Endothelial cell of umbilical vein (primary cell): ENCODE measurements at regions not wholly inside any gene's neighbourhood (a gene's known extent, or its start where the extent isn't known, plus 50 kb on each side); places are given as distances from the start of the nearest gene placed in this dataset.

ENCODE experiments used
- BruUV-seq: library from RNA; stranded (reverse); fragments of 400-500 nt; replicated peaks from 2 replicates; lab custom pipeline; 2021; lab: Mats Ljungman, UMichigan
- CTCF ChIA-PET: fragments of 300-600, 350-600 bp; sonication (Branson Sonifier 250); formaldehyde crosslinking; loops from one replicate; lab custom pipeline; 2021; ENCODE audit warnings: antibody characterized with exemption, inconsistent platforms; lab: Charles Lee
- POLR2A ChIA-PET: fragments of 300-600, 350-600 bp; sonication (Branson Sonifier 250); formaldehyde crosslinking; loops from one replicate; lab custom pipeline; 2021; ENCODE audit warnings: antibody characterized with exemption, inconsistent platforms; lab: Charles Lee
- DNase-seq: peaks from one replicate; pipeline ENCODE4 v3.0.0-alpha.2; 2011; ENCODE audit warnings: low read depth, low spot score
- FAIRE-seq: peaks from 2 replicates; lab custom pipeline; 2011; peaks lifted over from hg19 to GRCh38; lab: Jason Lieb, UNC
- H2AFZ ChIP-seq: 2 replicates; pipeline ENCODE4 v1.6.0; 2012; ENCODE audit warnings: low read depth, low read length, control low read depth, inconsistent platforms
- H3K27ac ChIP-seq: 2 replicates; pipeline ENCODE4 v1.5.1; 2011; ENCODE audit warnings: low read depth, mild to moderate bottlenecking, control low read depth, low read length, moderate library complexity; ENCODE audit not compliant: insufficient read depth
- H3K27me3 ChIP-seq, 2 experiments: 2 replicates each; pipeline versions ENCODE4 v1.6.0 to v1.6.1; 2011; ENCODE audit warnings: low read length in 2 of 2, mixed read lengths in 1 of 2; ENCODE audit not compliant: control insufficient read depth in 2 of 2, insufficient read depth in 2 of 2
- H3K36me3 ChIP-seq, 2 experiments: 2 replicates in 1 of 2; 3 replicates in 1 of 2; pipeline ENCODE4 v1.5.1; 2011; ENCODE audit warnings: low read length in 2 of 2, mild to moderate bottlenecking in 1 of 2, moderate library complexity in 1 of 2; ENCODE audit not compliant: control insufficient read depth in 2 of 2, insufficient read depth in 2 of 2; ENCODE audit errors: extremely low read depth in 1 of 2
- H3K4me1 ChIP-seq: 3 replicates; pipeline ENCODE4 v1.5.1; 2011; ENCODE audit warnings: mild to moderate bottlenecking, low read length; ENCODE audit not compliant: control insufficient read depth, insufficient read depth; ENCODE audit errors: extremely low read depth
- H3K4me2 ChIP-seq: 2 replicates; pipeline ENCODE4 v1.6.1; 2011; ENCODE audit warnings: low read length, control low read depth, mixed read lengths; ENCODE audit not compliant: insufficient read depth
- H3K4me3 ChIP-seq, 3 experiments: fragments of 200-600 bp in 1 of 3; sonication (generic), shearing (Covaris generic) in 1 of 3; replicated peaks in 1 of 3; 2 replicates each; pipeline ENCODE4 v1.5.1; 2011 to 2016; ENCODE audit warnings: control low read depth in 3 of 3, low read length in 3 of 3, mild to moderate bottlenecking in 2 of 3, inconsistent platforms in 1 of 3, low read depth in 1 of 3, moderate library complexity in 1 of 3; ENCODE audit not compliant: insufficient read depth in 1 of 3
- H3K79me2 ChIP-seq: 2 replicates; pipeline ENCODE4 v1.6.0; 2012; ENCODE audit warnings: low read length, inconsistent platforms; ENCODE audit not compliant: control insufficient read depth, insufficient read depth
- H3K9ac ChIP-seq: replicated peaks from 2 replicates; pipeline ENCODE3; 2011; ENCODE audit warnings: low read length, control low read depth; ENCODE audit not compliant: insufficient read depth; ENCODE audit errors: extremely low read depth
- H3K9me1 ChIP-seq: replicated peaks from 3 replicates; pipeline ENCODE4 v1.6.0; 2011; ENCODE audit warnings: mild to moderate bottlenecking, low read length; ENCODE audit not compliant: control insufficient read depth, insufficient read depth; ENCODE audit errors: extremely low read depth
- H3K9me3 ChIP-seq: replicated peaks from 2 replicates; pipeline ENCODE4 v1.5.1; 2012; ENCODE audit warnings: low read length, inconsistent platforms; ENCODE audit not compliant: control insufficient read depth, insufficient read depth
- H4K20me1 ChIP-seq: replicated peaks from 2 replicates; pipeline ENCODE3; 2011; ENCODE audit warnings: mild to moderate bottlenecking, low read length; ENCODE audit not compliant: control insufficient read depth, insufficient read depth; ENCODE audit errors: extremely low read depth
- EZH2 ChIP-seq: IDR thresholded peaks from 2 replicates; pipeline ENCODE4 v1.6.1; 2012; ENCODE audit warnings: borderline replicate concordance, low read depth, mild to moderate bottlenecking, moderate library complexity, low read length, inconsistent platforms; ENCODE audit not compliant: severe bottlenecking
- FOS ChIP-seq: IDR thresholded peaks from 2 replicates; pipeline ENCODE4 v1.6.1; 2011; ENCODE audit warnings: mild to moderate bottlenecking, low read length, moderate library complexity, borderline replicate concordance; ENCODE audit not compliant: insufficient read depth
- GATA2 ChIP-seq: IDR thresholded peaks from 2 replicates; pipeline ENCODE4 v1.7.0; 2011; ENCODE audit warnings: low read depth, mild to moderate bottlenecking, moderate library complexity, mixed read lengths, low read length; ENCODE audit not compliant: insufficient read length, insufficient read depth
- JUN ChIP-seq: IDR thresholded peaks from 2 replicates; pipeline ENCODE4 v1.6.1; 2011; ENCODE audit warnings: borderline replicate concordance, low read depth; ENCODE audit not compliant: insufficient read length, insufficient read depth
- MYC ChIP-seq: IDR thresholded peaks from one replicate; pipeline ENCODE4 v1.6.1; 2011; ENCODE audit warnings: mild to moderate bottlenecking, low read depth, low read length
- POLR2A ChIP-seq: IDR thresholded peaks from 2 replicates; pipeline ENCODE4 v1.6.1; 2012; ENCODE audit warnings: low read depth, mild to moderate bottlenecking, control low read depth, low read length
- POLR2AphosphoS5 ChIP-seq: IDR thresholded peaks from 2 replicates; pipeline ENCODE4 v1.6.1; 2012; ENCODE audit warnings: low read depth, mild to moderate bottlenecking, control low read depth, low read length, moderate library complexity; ENCODE audit not compliant: insufficient read depth
- dilution Hi-C: fragments of 300-500 bp; cut with MboI; formaldehyde crosslinking; loops from one replicate; pipeline ENCODE4 v1.15.0; 2019; ENCODE audit warnings: low sequenced_read_pairs; ENCODE audit not compliant: extremely low pct_ligation_motif_present
- intact Hi-C: fragments of 100-400 bp; cut with micrococcal nuclease; formaldehyde crosslinking; loops from one replicate; pipeline ENCODE4 v1.10.0; 2022
- TF ChIP-seq, protein P1 (sequence below), 2 donors: IDR thresholded peaks; 1 replicate in 1 of 2; 2 replicates in 1 of 2; pipeline ENCODE4 v1.5.1; 2011; ENCODE audit warnings: low read length in 2 of 2, mild to moderate bottlenecking in 2 of 2, moderate library complexity in 2 of 2, control low read depth in 1 of 2, inconsistent platforms in 1 of 2, low read depth in 1 of 2; ENCODE audit not compliant: insufficient read depth in 1 of 2; ENCODE audit errors: extremely low read depth in 1 of 2
- TF ChIP-seq, protein P2 (sequence below): IDR thresholded peaks from 2 replicates; pipeline ENCODE4 v1.6.1; 2011; ENCODE audit not compliant: insufficient read depth, insufficient read length

DNA sequence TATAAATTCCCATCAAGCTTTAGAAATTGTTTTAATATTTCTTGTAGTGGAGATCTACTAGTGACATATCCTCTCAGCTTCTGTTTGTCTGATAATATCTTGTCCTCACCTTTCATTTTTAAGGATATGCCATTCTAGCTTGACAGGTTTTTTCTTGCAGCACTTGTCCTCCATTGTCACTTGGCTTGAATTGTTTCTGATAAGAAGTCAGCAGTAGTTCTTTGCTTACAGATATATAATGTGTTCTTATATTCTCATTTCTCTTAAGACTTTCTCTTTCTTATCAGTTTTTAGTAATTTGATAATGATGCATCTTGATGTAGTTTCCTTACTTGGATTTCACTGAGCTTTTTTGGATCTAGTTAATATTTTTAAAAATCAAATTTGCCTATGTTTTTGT lies 120.6 kb upstream of the NUDT6 start:
- Histone ChIP-seq H3K4me2 (no peak overlapping the region), H3K79me2 (no peaks in the 10 kb centered on the region), H3K9ac (no peak overlapping the region), H3K4me1 (no peaks in the 10 kb centered on the region), H3K9me1 (no peaks in the 10 kb centered on the region), H3K36me3 (no peaks in the 10 kb centered on the region), H3K27ac (no peak overlapping the region), H3K27me3 (no peaks in the 10 kb centered on the region), H3K4me3 (no peak overlapping the region), H3K9me3 (no peaks in the 10 kb centered on the region), H4K20me1 (no peaks in the 10 kb centered on the region), H2AFZ (no peak overlapping the region)
- BruUV-seq = no TSS peak
- no peak for TF ChIP-seq MYC
- TF ChIP-seq EZH2 = no peak
- intact Hi-C loops (no loop called here), dilution Hi-C loops (no loop called here)
- DNase-seq = no peak
- no peak for FAIRE-seq
- POLR2A ChIA-PET = no interaction called here
- CTCF ChIA-PET = interaction anchor here (1.2 to 1.5 kb wide), 2 partner anchors 9 to 10 kb away, joined by 3 to 4 read pairs; no protein-coding TSS in a partner anchor

DNA sequence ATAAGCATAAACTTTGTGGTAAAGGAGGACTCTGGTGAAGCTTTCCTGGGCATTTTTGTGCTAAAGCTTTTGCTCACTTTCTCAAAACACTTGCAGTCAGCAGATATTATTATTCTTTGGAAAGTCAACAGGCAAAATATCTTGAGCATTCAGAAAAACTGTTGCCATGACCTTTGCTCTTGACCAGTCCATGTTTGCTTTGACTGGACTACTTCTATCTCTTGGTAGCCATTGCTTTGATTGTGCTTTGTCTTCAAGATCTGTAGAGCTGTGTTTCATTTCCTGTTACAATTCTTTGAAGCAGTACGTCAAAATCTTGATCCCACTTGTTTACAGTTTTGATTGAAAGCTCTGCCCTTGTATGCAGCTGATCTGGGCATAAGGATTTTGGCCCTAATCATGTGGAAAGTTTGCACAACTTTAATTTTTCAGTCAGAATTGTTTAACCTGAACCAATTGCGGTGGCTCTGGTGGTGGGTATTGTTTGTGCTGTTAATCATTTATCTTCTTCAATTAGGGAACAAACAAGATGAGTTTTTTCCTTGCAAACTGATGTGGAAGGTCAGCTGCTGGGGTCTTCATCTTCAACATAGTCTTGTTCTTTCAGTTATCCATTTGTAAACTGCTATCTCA lies 121.5 kb upstream of the NUDT6 start:
- intact Hi-C loops = no loop called here
- ChIA-PET CTCF (interaction anchor here (1.4 to 1.5 kb wide), 2 partner anchors 8 to 13 kb away, joined by 3 to 4 read pairs; no protein-coding TSS in a partner anchor), POLR2A (no interaction called here)
- Histone ChIP-seq H3K79me2 (no peaks in the 10 kb centered on the region), H3K9me1 (no peaks in the 10 kb centered on the region), H3K9me3 (no peaks in the 10 kb centered on the region), H2AFZ (no peak overlapping the region), H3K27ac (no peak overlapping the region), H4K20me1 (no peaks in the 10 kb centered on the region), H3K4me2 (no peak overlapping the region), H3K9ac (no peak overlapping the region), H3K4me1 (no peaks in the 10 kb centered on the region), H3K27me3 (no peaks in the 10 kb centered on the region), H3K4me3 (no peak overlapping the region), H3K36me3 (no peaks in the 10 kb centered on the region)
- DNase-seq (no peak), FAIRE-seq (no peak)
- TF ChIP-seq POLR2AphosphoS5 = no peak
- TF ChIP-seq MYC = no peak
- TF ChIP-seq, protein P1, sequence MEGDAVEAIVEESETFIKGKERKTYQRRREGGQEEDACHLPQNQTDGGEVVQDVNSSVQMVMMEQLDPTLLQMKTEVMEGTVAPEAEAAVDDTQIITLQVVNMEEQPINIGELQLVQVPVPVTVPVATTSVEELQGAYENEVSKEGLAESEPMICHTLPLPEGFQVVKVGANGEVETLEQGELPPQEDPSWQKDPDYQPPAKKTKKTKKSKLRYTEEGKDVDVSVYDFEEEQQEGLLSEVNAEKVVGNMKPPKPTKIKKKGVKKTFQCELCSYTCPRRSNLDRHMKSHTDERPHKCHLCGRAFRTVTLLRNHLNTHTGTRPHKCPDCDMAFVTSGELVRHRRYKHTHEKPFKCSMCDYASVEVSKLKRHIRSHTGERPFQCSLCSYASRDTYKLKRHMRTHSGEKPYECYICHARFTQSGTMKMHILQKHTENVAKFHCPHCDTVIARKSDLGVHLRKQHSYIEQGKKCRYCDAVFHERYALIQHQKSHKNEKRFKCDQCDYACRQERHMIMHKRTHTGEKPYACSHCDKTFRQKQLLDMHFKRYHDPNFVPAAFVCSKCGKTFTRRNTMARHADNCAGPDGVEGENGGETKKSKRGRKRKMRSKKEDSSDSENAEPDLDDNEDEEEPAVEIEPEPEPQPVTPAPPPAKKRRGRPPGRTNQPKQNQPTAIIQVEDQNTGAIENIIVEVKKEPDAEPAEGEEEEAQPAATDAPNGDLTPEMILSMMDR (IDR thresholded peaks at IDR 0.05; ENCODE audit: extremely low read depth in 1 of 2, insufficient read depth in 1 of 2, low read depth in 1 of 2, low read length in 2 of 2) = no peak
- TF ChIP-seq GATA2 = no peak
- TF ChIP-seq, protein P2, sequence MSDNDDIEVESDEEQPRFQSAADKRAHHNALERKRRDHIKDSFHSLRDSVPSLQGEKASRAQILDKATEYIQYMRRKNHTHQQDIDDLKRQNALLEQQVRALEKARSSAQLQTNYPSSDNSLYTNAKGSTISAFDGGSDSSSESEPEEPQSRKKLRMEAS = no peak
- no peak for TF ChIP-seq JUN
- no peak for TF ChIP-seq FOS
- no peak for TF ChIP-seq POLR2A
- no peak for TF ChIP-seq EZH2
- dilution Hi-C loops = no loop called here
- no TSS peak for BruUV-seq
